GM10266 (cell line): ENCODE measurements at regions not wholly inside any gene's neighbourhood (a gene's known extent, or its start where the extent isn't known, plus 50 kb on each side); places are given as distances from the start of the nearest gene placed in this dataset.

Source experiments
- DNase-seq: peaks from one replicate; pipeline ENCODE4 v3.0.0; 2012; ENCODE audit errors: extremely low spot score
- CTCF ChIP-seq: IDR thresholded peaks from 2 replicates; pipeline ENCODE4 v1.5.1; 2012; ENCODE audit warnings: mild to moderate bottlenecking, low read depth; ENCODE audit not compliant: control insufficient read depth, insufficient read depth; ENCODE audit errors: missing control alignments

GRCh38 chr20:48205281-48205782 is 420.1 kb upstream of the SULF2 start:
- no peak for DNase-seq
- TF ChIP-seq CTCF = no peak

DNA sequence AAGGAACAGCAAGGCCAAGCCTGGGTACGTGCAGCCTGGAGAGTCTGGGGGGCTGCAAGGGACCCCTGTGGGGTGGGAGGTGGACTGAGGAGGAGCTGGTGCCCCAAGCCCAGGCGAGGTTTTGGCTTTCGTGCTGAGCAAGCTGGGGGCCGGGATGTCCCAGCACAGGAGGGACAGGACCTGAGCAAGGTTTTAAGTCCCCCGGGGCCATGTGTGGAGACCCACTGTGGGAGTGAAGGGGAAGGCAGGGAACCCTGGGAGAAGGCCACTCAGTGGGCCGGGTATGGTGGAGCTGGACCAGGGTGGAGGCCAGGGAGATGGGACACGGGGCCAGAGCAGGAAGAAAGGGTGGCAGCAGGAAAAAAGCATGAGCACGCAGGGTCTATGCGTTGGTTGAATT is 419.2 kb upstream of the SULF2 start:
- no peak for TF ChIP-seq CTCF
- no peak for DNase-seq

GRCh38 chr20:48203252-48203651 is 418.0 kb upstream of the SULF2 start:
- DNase-seq = no peak

DNA sequence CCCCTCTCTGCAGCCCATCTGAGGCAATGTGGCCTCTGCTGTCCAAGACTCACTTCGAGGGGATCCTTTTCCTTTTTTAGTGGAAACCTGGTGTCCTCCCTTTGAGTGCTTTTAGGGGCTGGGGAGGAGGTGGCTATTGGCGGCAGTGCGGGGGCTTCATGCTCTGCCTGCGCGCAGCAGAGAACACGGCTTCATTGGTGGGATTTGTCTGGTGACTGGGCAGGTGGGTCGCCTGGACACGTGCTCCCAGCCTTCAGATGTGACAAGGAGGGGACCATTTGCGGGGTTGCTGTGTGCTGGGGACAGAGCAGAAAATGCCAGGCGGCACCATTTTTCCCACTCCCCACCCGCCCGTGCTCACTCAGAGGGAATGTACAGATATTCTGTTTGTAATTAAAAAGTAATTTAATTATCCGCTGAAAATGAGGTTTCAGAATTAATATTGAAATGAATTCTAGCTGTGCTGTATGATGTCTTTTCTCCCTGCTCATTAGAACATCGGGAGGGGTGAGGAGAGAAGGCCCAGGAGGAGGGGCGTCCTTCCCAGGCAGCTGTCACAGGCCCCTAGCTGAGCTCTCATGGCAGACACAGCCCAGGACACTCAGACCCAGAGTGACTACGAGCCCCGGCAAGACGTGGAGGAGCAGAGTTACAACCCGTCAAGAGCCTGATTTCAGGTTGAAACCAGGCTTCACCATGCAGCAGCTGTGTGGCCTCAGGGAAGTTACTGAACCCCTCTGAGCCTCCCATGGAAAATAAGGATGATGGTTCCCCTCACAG is 417.2 kb upstream of the SULF2 start:
- TF ChIP-seq CTCF = no peak

More at GRCh38 chr20:48203252-48203651, 418.0 kb upstream of the SULF2 start:
- no peak for TF ChIP-seq CTCF

DNA sequence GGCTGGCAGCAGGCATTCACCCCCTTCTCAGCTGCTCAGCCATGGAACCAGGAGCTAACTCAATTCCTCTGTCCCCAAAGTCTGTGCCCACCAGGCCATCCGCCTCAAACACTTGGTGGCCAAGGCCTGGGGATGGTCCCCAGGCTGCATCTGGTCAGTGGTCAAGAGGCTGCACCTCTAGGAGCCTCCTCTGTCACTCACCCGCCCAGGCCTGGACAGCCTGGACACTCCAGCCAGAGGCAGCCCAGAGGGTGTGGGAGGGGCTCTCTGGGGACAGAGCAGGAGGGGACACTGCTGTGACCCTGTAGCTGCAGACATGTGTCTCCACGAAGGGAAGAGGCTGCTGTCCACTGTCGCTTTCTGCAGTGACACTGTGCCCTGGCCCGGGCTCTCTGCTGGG is 416.6 kb upstream of the SULF2 start:
- DNase-seq = no peak
- TF ChIP-seq CTCF = no peak

More for the DNA sequence above, 417.2 kb upstream of the SULF2 start:
- DNase-seq = no peak

DNA sequence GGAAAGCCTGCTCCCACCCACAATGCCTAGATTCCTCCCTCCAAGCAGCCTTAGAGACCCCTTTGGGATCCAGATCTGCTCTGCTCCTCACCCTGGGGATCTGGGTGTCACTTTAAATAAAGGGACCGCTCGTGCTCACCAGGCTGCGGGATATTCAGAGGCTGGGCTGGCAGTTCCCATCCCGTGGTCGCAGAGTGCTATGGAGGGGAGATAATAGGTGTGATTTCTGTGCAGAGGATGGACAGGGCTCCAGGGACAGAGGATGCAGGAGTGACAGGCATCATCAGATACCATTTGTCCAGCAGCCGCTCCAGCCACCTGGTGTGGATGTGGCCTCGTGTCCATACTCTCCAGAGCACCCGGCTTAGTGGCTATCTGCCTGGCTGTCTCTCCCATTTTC is 415.9 kb upstream of the SULF2 start:
- no peak for DNase-seq
- no peak for TF ChIP-seq CTCF

DNA sequence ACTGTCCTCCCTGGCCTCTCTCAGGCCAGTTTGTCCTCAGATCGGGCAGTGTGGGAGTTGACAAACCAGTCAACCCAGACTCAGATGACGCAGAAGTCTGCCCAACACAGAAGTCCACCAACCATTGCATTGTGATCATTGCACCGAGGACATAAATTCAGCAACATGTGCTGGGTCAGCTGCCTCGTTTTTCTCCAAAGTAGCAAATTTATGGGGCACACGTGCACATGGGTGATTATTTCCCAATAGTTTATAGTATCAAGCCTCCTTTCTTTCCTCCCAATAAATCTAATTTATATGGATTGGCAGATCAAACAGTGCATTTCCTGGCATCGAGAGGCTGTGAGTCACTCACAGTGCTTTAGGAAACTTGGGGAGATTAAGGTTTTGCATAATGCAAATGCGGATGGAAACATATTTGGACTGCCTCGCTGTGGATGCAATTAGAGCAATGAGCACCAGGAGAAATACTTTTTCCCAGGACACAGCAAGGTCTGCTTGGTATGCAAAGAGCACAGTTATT is 413.7 kb upstream of the SULF2 start:
- TF ChIP-seq CTCF = no peak
- no peak for DNase-seq
